HL-60/S4 (cell line): ENCODE measurements at regions not wholly inside any gene's neighbourhood (a gene's known extent, or its start where the extent isn't known, plus 50 kb on each side); places are given as distances from the start of the nearest gene placed in this dataset.

Source experiments
- in situ Hi-C: fragments of 300-500 bp; cut with MboI; formaldehyde crosslinking; loops from 2 replicates; pipeline ENCODE4 v1.14.3; 2022; ENCODE audit warnings: low sequenced_read_pairs

DNA sequence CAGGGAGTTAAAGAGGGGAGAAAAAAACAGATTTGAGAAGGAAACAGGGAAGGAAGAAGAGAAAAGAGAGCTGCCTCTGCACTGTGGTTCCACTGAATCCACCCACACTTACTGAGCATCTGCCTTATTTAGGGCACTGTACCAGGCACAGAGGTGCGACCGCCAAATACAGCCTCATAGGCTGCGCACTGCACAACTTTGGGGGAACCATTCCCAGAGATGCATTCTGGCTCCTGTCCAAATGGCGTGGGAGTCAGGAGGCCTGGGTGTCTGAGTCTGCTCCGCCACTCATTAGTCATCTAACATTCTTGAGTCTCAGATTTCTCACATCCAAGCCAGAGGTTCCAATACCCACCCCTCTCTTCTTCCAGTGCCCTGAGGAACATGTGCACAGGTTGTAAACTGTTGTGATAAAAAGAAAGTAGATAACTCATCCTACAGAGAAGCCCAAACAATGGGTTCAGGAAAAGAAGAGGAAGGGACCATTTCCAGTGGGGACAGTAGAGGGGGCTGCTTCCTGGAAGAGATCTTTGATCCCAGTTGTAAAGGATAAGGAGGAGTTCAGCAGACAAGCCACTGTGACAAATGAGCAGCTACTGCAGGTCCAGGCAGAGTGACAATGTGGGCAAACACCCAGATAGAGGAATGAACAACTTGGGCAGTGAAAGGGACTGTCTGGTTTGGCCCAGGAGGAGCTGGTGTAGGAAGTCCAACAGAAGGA is 254.6 kb downstream of the UACA start:
- in situ Hi-C loops, result no loop called here

DNA sequence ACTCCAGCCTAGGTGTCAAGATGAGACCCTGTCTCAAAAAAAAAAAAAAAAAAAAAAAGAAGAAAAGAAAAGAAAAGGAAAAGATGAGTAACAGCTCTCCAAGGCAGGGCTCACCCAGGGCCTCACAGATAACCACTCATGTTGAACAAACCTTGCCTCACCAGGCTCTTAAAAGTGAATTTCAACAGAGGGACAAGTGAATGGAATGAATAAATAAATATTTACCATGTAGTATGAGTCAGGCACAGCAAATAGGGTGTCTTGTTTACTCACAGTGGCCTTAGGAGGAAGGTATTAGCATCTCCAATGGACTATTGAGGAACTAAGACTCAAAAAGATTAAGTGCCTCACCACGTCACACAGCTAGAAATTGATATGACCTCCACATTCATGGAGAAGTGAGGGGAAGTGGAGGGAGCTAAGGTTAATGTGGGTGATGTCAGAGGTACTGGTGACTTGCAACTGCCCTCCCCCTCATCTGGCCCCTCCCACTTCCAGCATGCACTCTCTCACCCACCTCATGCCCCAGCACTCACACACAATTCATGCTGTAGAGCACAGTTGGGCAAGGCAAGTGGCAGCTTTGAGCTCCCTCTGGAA is 255.5 kb downstream of the UACA start:
- in situ Hi-C loops, result no loop called here

DNA sequence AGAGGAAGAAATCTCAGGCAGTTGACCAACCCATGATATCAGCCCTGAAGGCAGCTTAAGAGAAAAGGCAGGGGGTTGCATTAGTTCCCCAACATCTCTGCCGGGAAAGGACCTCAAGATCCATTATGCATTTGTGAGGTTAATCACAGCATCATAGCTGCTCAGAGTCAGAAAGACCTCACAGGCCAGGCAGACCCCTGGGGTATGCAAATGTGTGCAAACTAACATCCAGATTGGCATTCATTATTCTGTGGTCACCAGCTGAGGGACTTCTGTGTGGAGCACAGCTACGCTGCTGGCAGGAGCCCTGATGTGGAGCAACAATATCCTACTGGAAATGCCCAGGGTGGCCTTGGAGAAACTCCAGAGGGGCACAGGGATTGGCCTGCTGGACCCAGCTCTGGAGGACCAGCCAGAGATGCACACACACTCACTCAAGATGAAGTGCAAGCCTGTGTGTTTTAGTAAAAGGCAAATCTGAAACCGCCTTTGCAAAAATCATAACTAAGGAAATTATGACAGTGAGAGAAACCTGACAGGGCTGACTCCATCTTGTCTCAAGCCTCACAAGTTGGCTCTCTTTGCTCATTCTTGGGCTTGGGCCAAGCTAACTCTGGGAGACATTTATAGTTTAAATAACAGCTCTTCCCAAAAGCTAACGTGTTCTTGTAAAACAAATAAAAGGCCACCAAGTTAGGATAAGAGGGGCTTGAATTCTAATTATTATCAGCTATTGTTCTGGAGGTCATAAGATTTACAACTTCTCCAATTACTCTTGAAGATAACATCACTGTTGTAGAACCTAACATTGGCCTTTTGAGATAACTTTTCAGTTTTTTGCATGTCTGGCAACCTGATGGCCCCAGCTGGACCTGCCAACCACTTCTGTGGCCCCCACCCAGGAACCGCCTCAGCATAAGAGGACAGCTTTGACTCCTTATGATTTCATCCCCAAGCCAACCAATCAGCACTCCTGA is 257.1 kb downstream of the UACA start:
- in situ Hi-C loops, result no loop called here

DNA sequence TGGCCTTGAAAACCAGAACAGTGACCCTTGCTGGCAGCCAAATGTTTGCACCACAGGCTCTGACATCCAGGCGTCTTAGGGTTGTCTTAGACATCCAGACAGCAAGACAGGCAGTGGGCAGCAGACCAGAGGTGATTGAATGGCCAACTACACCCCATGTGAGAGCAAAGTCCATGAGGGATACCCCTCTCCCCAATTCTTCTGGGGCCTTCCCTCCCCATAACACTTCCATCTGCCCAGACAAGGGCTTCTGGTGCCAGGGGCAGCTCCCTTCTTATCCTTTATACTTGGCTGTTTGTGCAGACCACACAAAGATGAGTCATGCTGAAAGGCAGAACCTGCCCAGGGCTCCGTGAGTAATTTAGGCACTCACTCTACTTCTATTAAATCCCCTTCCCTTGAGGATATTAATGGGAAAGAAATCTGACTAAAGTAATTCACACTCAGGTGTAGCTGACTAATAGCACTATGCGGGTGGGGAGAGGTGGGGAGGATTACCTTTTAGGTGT is 257.9 kb downstream of the UACA start:
- in situ Hi-C loops, result no loop called here

DNA sequence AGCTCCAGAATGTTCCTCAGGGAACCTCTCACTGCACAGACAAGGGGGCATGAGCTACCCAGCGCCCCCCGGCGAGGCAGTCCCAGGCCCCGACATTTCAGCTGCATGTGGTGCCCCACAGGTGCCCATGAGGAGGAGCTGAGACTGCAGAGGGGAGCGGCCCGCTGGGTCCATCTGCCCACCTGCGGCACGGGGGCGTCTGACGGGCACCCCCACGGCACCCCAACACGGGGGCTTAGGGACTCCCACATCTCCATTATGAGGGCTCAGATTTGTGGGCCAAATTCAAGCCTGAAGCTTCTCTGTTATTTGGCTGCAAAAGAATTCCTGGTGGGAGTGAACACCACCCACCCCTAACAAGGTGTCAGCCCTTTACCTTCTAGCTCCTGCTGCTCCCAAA is 258.4 kb downstream of the UACA start:
- in situ Hi-C loops, result no loop called here

DNA sequence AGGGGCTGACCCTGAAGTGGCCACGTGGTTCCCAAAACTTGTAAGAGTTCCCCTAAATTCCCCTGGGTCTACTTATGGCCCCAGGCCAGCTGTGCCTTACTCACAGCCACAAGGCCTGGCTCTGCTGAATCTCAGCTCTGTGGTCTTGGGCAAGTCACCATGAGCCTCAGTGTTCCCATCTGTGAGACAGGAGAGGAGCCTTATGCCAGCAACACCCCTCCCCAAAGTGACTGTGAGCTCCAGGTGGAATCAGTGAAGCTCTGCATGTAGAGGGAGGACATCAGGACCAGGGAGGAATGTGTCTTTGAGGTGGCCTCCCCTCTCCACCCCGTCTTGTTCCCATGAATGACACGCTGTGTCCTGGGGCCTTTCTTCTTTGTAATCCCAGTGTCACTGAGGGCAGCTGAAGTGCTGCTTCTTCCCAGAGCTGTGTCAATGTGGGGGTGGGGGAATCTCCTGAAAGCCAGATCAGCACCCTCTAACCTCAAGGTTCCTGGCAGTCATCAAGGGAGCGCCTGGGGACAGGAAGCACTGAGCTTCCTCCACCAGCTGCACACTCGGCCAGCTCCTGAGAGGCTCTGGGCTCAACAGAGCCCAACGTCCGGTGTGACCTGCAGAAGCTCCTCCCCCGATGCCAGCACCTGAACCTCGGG is 258.9 kb downstream of the UACA start:
- in situ Hi-C loops, result no loop called here

DNA sequence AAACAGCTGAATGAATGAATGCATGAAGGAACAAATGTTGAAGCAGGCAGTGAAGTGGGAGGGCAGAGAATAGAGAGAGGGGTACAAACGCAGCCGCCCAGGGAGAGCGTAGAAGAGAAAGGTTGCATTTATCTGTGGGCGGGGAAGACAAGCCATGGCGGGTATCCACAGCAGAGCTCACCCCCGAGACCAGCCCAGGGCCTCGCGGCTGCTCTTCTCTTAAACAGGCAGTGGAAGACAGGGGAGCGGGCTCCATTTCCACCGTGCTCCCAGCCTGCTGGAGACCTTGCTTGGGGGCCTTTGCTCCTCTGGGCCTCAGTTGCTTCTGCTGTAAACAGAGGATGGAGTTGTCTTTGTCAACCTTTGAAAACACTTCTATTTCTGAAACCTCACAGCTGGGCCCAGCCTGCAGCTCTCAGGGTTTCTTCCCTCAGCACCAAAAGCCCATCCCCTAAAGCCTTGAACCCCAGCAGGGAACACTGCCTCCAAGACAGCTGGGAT is 259.5 kb downstream of the UACA start:
- in situ Hi-C loops, result no loop called here

DNA sequence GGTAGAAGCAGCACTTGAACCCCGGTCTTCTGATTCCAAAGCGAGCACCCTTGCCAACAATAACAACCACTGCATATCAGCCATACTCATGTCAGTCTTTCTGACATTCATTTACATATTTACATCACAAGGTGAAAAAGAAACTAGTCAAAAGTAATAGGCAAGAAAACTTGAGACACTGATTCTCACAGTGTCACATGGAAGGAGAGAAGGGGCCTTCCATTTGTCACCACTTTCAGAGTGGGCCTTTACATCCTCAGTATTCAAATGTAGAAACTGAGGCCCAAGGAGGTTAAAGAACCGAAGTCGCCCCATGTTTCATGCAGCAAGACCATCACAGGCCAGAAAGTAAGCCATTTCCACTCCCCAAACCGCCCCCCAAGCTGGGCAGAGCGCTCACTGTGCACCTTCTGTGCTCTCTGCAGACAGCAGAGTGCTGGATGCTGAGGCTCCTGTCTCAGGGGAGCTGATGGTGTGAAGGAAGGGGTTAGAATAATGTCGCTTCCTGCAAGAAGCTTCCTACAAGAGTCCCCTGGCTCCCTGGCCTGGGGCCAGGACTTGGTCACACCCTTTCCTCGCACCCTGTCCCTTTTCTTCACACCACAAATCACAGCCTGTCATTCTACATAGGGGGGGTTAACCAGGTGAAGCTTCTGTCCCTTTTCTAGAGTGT is 260.1 kb downstream of the UACA start:
- in situ Hi-C loops, result no loop called here

DNA sequence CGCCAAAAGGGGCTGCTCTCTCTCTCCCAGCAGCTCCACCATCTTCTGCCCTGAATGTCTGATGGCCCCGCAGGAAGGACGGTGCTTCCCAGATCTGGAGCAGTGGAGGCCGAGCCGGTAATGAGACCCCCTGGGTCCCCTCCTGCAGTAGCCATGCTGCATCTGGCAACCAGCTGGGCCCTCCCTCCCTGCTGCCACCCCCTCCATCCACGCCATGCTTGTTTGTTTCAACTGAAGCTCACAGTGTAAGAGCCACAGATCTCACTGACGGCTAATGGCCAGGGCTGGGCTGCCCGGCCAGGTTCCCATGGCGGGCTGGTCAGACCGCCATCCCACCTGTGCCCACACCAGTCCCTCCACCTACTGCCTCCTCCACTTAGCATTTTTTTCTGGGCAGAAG is 260.8 kb downstream of the UACA start:
- in situ Hi-C loops, result no loop called here

DNA sequence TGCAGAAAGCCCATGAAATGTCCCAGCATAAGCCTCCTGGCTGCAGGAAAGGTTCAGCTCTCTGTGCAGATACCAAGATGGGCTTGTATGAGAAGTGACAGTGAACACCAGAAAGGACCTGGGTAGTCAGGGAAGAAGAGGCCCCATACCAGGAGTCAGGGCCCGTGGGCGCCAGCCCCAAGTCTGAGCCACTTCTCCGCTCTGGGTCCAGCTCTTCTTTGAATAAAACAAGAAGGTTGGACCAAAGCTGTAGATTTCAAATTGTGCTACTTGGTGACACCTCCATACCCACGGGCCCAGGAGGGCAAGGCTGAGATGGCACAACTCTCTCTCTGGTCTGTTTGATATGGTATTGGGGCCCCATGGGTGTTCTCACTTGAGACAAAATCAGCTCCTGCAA is 261.5 kb downstream of the UACA start:
- in situ Hi-C loops, result no loop called here

DNA sequence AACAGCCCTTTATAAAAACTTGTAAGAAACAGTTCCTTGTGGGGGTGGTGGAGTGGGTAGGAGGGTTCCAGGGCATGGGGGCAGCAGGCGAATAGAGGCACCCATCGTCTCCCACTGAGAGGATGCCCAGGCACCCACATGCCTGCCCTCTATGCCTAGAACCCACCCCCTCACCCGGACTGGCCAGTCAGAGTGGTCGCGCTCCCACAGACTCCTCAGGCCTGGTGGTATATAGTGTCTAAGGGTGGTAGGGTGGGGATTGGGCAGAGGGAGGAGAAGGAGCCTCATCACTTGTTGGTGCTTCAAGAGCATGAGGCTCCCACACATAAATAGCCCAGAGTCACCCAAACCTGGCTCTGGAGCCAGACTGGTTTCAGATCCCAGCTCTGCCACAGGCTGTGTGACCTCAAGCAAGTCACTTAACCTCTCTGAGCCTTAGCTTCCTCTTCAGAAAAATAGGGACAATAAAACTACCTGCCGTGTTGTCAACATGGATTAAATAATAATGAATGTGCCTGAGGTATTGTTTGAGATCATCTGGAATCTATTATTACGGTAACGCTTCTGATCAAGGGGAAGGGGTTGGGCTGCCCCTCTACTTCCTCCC is 262.1 kb downstream of the UACA start:
- in situ Hi-C loops, result no loop called here

DNA sequence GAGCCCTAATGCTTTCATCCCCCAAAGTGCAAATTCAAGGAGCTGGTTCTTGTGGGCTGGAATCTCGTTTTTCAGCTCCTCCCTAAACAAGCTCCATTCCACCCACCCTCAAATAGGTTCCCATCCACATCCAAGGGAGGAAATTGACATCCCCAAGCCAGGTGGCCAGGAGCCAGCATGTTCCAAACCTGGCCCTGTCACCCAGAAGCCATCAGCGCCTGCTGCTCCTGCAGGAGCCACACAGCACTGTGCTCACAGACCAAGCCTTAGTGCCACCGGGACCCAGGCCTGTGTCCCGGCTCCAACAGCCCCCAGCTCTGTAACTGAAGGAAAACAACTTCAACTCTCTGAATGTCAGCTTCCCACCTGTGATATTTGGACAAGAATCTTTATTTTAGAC is 263.6 kb downstream of the UACA start:
- in situ Hi-C loops, result loop anchor here (25.0 kb wide), 1 partner anchor 737 kb away; no protein-coding TSS in a partner anchor

DNA sequence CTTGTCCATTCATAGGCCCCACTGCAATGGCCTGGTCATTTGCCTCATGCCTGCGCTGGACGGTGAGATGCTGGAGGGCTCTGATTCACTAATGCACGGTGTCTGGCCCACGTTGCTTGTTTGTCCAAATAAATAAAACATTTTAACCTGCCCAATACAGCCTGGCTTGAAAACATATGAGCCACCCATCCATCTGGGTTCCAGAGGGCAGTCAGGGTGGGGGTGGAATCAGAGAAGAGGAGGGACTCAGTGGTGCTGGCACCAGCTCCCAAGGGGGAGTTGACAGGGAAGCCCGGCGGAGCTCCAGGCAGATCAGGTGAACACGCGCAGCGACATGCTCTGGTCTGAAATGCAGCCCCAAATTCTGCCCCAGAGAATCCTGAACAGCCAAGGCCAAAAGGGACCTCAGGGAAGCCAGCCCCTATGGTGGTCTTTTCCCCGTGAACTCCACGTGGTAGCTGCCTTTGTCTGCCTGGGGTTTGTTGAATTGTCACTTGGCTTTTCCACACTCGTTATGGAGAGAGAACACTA is 265.2 kb downstream of the UACA start:
- in situ Hi-C loops, result loop anchor here (25.0 kb wide), 1 partner anchor 736 kb away; no protein-coding TSS in a partner anchor

DNA sequence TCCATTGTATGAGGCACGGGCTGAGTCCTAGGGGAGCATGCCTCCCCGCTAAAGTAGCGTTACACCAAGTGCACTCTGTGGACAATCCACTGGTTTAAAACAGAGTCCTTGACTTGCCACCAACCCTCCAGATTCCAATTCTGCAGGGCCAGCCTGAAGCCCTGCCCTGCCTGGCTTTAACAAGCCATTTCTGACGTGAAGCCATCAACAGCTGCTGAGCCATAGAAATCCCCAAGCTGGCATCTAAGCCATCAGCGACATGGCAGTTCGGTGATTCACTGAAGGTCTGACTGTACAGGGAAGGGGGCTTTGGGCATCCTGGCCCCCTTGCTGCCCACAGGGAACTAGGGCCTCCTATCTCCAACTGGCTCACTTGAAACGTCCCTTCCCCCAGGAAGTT is 265.7 kb downstream of the UACA start:
- in situ Hi-C loops, result loop anchor here (25.0 kb wide), 1 partner anchor 735 kb away; no protein-coding TSS in a partner anchor

DNA sequence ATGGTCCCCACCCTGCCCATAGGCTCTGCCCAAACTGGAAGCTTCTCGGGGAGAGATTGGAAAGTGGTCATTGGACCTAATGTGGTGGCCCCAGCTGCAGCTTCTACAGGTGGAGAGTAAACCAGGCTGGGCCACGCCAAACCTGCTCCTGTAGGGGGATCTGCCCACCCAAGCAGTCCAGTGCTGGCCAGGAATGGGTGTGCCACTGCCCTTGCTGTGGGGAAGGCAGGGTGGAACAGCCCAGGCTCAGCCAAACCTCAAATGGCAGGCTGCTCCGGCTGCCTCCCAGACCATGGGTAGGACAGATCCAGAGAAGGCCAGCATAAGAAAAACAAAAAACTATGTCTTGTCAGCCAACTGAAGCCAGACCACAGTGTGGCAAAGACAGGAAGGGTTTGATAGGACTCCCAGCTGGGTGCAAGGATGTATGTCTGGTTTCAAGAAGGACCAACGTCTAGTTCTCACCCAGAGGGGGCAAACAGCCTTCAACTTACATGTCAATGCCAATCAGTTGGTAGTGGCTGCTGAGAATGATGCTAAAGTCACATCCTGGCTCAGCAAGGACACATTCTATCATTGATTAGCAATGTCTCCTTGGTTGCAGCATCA is 267.3 kb downstream of the UACA start:
- in situ Hi-C loops, result loop anchor here (25.0 kb wide), 1 partner anchor 734 kb away; no protein-coding TSS in a partner anchor

DNA sequence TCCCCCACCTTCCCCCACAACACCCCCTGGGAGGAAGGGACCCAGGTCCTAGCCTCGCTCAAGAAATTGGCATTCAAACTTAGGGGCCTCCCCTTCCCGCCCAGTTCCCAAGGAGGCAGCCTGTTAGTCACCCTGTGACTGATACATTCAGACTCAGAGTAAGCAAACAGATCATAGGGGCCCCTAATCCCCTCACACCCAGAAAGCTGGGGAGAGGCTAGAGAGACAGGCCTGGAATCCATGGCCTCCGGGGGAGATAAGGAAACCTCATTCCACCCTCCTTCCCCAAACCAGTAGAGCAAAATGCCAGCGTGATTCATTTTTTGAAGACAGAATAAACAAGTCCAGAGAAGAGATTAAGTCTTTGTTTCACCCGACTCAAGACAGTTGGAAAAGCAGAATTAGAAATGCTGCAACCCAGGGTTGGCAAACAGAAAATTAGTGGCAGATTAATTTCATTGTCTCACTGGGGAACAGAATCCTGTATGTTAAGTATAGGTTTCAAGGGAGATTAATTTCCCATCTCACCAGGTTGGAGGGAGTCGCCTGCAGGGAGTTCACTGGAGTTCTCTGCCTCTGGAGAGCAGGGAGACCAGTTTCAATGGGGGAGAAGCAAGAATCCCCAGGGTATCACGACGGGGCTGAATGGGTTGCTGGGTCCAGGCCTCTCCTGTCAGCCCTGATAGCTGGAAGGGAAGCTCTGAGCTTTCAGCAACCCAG is 268.3 kb downstream of the UACA start:
- in situ Hi-C loops, result loop anchor here (25.0 kb wide), 1 partner anchor 733 kb away; no protein-coding TSS in a partner anchor

DNA sequence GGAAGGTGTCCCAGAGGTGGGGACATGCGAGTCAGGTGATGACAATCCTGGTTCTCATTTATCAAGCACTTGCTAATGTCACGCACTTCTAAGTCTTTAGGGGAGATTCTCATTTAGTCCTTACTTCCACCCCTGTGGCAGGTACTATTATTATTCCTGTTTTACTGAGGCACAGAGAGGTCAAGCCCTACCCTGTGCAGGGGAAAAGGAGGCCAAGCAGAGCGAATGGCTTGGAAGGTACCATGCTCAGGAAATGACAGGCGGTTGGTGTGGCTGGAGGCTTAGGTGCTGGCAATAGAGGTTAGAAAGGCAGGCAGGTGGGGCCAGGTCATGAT is 268.9 kb downstream of the UACA start:
- in situ Hi-C loops, result loop anchor here (25.0 kb wide), 1 partner anchor 732 kb away; no protein-coding TSS in a partner anchor
